GM12873 (cell line): ENCODE measurements at regions not wholly inside any gene's neighbourhood (a gene's known extent, or its start where the extent isn't known, plus 50 kb on each side); places are given as distances from the start of the nearest gene placed in this dataset.

ENCODE experiments used
- CTCF ChIP-seq: IDR thresholded peaks from 2 replicates; pipeline ENCODE4 v1.5.1; 2012; ENCODE audit warnings: low read depth, mild to moderate bottlenecking, moderate library complexity, low read length, control low read depth; ENCODE audit not compliant: insufficient read depth; ENCODE audit errors: missing control alignments

GRCh38 chr21:16842696-16843035 is 670.2 kb upstream of the CXADR start:
- TF ChIP-seq CTCF: no peak

- TF ChIP-seq CTCF: no peak
Observed at GRCh38 chr21:16847211-16847610, 665.6 kb upstream of the CXADR start.

- no peak for TF ChIP-seq CTCF
Observed at GRCh38 chr21:16851054-16851453, 661.8 kb upstream of the CXADR start.

DNA sequence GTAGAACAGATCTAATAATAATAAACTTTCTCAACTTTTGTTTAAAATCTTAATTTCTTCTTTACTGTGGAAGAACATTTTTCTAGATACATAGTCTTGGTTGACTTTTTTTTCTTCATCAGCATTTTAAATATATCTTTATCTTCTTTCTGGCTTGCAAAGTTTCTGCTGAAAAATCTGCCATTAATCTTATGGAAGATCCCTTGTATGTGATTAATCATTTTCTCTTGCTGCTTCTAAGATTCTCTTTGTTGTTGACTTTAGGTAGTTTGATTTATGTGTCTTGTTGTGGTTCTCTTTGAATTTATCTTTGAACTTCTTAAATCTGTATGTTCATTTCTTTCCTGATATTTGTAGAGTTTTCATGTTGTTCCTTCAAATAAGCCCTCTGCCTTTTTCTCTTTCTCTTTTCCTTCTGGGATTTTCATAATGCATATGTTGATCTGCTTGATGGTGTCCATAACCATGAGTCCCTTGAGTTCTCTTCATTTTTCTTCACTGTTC is 657.6 kb upstream of the CXADR start:
- no peak for TF ChIP-seq CTCF

GRCh38 chr21:16863362-16863905 is 649.4 kb upstream of the CXADR start:
- no peak for TF ChIP-seq CTCF

DNA sequence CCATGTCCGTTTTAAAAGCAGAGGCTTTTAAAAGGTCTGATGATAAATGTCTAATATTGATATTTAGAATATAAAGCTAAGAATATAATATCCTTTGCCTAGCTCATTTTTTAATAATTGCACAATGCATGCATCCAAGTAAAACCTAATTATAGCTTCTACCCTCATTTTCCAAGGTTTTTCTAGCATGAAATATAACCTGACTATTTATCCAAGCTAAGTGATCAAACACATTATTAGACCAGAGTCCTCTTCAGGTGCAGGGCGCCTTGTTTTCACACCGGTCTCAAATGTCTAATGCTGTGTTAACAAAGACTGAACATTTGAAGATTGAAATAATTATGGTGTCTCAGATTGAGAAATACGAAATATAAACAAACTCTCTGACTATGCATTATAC is 648.9 kb upstream of the CXADR start:
- TF ChIP-seq CTCF: no peak

DNA sequence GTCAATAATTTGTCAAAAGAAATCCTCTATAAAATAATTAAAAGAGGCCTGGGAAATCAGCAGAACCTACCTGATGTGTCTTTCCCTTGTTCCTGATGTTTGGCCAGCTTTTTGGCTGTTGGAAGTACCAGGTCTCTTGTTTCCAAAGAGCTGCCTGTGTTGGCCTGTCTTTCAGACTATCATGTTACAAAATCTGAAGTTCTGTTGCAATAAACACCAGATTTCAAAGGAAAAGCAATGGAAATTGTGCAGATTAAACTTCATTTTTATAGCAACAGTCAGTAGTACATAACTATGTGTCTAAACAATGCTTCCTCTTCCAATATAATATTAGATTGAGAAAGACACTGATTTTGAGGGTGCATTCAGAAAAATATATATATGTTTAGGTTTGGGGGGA is 647.2 kb upstream of the CXADR start:
- TF ChIP-seq CTCF: no peak

GRCh38 chr21:16866851-16867250 is 646.0 kb upstream of the CXADR start:
- TF ChIP-seq CTCF: no peak
